ENCODE measurements at regions not wholly inside any gene's neighbourhood (a gene's known extent, or its start where the extent isn't known, plus 50 kb on each side); places are given as distances from the start of the nearest gene placed in this dataset.

DNA sequence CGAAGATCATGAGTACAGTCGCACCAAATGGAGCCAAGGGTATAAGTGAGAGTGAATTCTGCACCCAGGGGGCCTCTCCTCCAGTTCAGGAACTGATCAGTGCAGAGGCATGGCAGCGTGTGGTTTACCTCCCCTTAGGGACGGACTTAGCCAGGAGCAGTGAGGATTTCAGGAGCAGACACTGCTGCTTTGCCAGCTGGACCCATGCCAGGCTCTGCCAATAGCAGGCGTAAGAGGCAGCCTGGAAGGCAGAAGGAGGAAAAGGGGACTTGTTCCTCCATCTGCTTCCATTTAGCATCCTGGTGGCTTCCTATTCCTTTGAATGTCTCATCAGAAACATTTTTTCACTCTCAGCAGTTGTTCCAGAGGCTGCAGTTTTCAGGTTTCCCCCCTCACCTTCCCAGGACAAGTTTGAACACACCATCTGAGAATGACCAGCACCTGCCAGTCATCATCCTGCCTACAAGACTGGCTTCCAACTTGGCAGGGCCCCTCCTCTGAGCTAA, 137.0 kb upstream of the LMNTD1 start:
- Histone ChIP-seq H3K4me1 (no peaks in the 10 kb centered on the region), H3K27me3 (no peaks in the 10 kb centered on the region), H3K4me3 (no peak overlapping the region), H3K27ac (no peak overlapping the region), H3K36me3 (no peaks in the 10 kb centered on the region), H3K9me3 (no peaks in the 10 kb centered on the region)
- DNase-seq (no peak), ATAC-seq (no peak)
- in situ Hi-C loops (cut with MboI; ENCODE audit: low sequenced_read_pairs in 4 of 4) (no loop called here), intact Hi-C loops (cut with DNase I; ENCODE audit: low total_unique reads) (no loop called here)
- TF ChIP-seq POLR2A (IDR thresholded peaks at IDR 0.05), result no peak
- TF ChIP-seq, protein P1, sequence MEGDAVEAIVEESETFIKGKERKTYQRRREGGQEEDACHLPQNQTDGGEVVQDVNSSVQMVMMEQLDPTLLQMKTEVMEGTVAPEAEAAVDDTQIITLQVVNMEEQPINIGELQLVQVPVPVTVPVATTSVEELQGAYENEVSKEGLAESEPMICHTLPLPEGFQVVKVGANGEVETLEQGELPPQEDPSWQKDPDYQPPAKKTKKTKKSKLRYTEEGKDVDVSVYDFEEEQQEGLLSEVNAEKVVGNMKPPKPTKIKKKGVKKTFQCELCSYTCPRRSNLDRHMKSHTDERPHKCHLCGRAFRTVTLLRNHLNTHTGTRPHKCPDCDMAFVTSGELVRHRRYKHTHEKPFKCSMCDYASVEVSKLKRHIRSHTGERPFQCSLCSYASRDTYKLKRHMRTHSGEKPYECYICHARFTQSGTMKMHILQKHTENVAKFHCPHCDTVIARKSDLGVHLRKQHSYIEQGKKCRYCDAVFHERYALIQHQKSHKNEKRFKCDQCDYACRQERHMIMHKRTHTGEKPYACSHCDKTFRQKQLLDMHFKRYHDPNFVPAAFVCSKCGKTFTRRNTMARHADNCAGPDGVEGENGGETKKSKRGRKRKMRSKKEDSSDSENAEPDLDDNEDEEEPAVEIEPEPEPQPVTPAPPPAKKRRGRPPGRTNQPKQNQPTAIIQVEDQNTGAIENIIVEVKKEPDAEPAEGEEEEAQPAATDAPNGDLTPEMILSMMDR (IDR thresholded peaks at IDR 0.05 in 4 of 5, conservative IDR thresholded peaks at IDR 0.05 in 1 of 5), result no peak

DNA sequence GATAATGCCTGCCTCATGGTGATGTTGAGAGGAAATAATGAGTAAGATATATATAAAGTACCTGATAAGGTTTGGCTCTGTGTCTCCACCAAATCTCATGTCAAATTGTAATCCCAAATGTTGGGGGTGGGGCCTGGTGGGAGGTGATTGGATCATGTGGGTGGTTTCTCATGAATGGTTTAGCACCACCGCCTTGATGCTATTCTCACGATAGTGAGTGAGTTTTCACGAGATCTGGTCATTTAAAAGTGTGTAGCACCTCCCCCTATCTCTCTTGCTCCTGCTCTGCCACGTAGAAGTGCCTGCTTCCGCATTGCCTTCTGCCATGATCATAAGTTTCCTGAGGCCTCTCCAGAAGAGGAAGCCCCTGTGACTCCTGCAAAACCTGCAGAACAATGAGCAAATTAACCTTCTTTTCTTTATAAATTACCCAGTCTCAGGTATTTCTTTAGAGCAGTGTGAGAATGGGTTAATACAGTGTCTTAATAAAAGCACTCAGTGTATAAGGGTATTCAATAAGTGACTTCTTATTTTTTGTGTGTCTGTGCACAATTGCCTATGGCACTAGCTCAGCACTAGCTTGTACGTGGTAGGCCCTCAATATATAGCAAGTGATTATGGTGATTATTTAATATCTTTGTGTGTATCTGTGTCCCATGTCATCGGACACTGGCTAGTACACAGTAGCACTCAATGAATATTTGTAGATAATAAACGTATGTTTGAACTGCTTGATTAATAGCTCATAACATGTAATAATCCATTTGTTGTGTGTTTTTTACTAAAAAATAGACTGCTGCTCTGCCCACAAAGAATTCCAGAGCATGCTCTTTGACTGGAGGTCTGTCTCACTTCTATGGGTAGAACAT, 138.1 kb upstream of the LMNTD1 start:
- H3K4me1 ChIP-seq, result no peaks in the 10 kb centered on the region
- no peaks in the 10 kb centered on the region for H3K9me3 ChIP-seq
- intact Hi-C loops (cut with DNase I; ENCODE audit: low total_unique reads), result no loop called here
- no peak overlapping the region for H3K27ac ChIP-seq
- TF ChIP-seq POLR2A (IDR thresholded peaks at IDR 0.05), result no peak
- TF ChIP-seq, protein P1 (IDR thresholded peaks at IDR 0.05 in 4 of 5, conservative IDR thresholded peaks at IDR 0.05 in 1 of 5), result no peak
- in situ Hi-C loops (cut with MboI; ENCODE audit: low sequenced_read_pairs in 4 of 4), result no loop called here
- ATAC-seq, result no peak
- H3K4me3 ChIP-seq, result no peak overlapping the region
- DNase-seq, result no peak
- no peaks in the 10 kb centered on the region for H3K27me3 ChIP-seq
- no peaks in the 10 kb centered on the region for H3K36me3 ChIP-seq

DNA sequence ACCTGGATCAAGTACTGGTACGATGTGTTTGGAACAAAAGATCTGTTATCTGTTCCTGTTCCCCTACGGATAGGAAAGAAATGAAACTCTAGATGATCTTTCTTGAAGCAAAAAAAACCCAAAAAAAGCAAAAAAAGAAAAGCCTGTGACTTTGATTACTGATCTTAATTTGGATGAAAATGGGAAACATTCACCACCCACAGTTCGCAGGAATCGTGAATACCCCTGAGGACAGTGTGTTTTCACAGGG, 138.7 kb upstream of the LMNTD1 start:
- TF ChIP-seq, protein P1 (IDR thresholded peaks at IDR 0.05 in 4 of 5, conservative IDR thresholded peaks at IDR 0.05 in 1 of 5), result no peak
- no peak for TF ChIP-seq POLR2A (IDR thresholded peaks at IDR 0.05)
- no peak overlapping the region for H3K4me3 ChIP-seq
- no peak for DNase-seq
- no peaks in the 10 kb centered on the region for H3K4me1 ChIP-seq
- H3K9me3 ChIP-seq, result no peaks in the 10 kb centered on the region
- no peaks in the 10 kb centered on the region for H3K27me3 ChIP-seq
- H3K27ac ChIP-seq, result no peak overlapping the region
- in situ Hi-C loops (cut with MboI; ENCODE audit: low sequenced_read_pairs in 4 of 4), result no loop called here
- ATAC-seq, result no peak
- H3K36me3 ChIP-seq, result no peaks in the 10 kb centered on the region
- intact Hi-C loops (cut with DNase I; ENCODE audit: low total_unique reads), result no loop called here

DNA sequence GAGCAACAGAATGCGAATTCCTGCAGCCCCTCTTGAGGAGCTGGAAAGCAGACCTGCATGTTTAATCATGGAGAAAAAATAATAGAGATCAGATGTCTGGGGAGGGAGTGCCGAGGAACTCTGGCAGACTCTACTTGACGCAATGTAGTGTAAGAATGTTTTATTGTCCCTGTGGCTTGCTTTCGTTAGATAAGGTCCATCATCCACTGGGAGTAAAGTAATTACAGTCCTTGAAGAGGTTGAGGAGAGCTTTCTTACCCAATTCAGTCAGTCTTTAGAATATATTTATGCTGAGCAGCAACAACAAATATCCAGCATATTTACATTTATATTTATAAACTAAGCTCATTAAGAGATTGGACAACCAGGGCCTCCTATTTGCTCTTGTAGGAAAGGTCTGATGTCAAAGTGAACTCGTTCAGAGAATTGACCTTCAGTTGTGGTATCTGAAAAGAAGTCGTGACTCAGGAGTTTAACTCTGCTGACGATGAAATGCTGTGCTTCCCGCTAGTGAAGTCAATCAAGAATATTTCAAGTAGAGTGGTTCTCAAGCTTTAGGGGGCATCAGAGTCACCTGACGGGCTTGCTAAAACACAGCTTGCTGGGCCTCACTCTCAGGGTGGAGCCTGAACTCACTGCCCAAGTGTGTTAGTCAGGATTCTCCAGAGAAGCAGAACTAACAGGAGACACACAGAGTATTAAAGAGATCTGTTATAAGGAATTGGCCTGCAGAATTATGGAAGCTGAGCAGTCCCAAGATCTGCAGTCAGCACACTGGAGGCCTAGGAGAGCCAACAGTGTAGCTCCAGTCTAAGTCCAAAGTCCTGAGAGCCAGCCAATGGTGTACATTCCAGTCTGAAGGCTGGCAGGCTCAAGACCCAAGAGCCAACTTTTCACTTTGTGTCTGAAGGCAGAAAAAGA, 139.3 kb upstream of the LMNTD1 start:
- H3K9me3 ChIP-seq, result no peaks in the 10 kb centered on the region
- DNase-seq (no peak), ATAC-seq (no peak)
- in situ Hi-C loops (cut with MboI; ENCODE audit: low sequenced_read_pairs in 4 of 4), result no loop called here
- no peak overlapping the region for H3K27ac ChIP-seq
- no peak overlapping the region for H3K4me3 ChIP-seq
- H3K36me3 ChIP-seq, result no peaks in the 10 kb centered on the region
- intact Hi-C loops (cut with DNase I; ENCODE audit: low total_unique reads), result no loop called here
- H3K4me1 ChIP-seq, result no peaks in the 10 kb centered on the region
- TF ChIP-seq, protein P1 (IDR thresholded peaks at IDR 0.05 in 4 of 5, conservative IDR thresholded peaks at IDR 0.05 in 1 of 5), result no peak
- TF ChIP-seq POLR2A (IDR thresholded peaks at IDR 0.05), result no peak
- no peaks in the 10 kb centered on the region for H3K27me3 ChIP-seq

Measured in gastrocnemius medialis (tissue), 4 donors.